Astrocyte of the spinal cord (primary cell): ENCODE measurements at regions not wholly inside any gene's neighbourhood (a gene's known extent, or its start where the extent isn't known, plus 50 kb on each side); places are given as distances from the start of the nearest gene placed in this dataset.

Experiments used
- DNase-seq: peaks from one replicate; pipeline ENCODE4 v3.0.0; 2011; ENCODE audit warnings: low read depth, low spot score
- H3K4me3 ChIP-seq: 2 replicates; pipeline ENCODE4 v1.5.1; 2011; ENCODE audit warnings: low read depth, mild to moderate bottlenecking, low read length, moderate library complexity
- CTCF ChIP-seq: IDR thresholded peaks from 2 replicates; pipeline ENCODE4 v1.5.1; 2012; ENCODE audit warnings: low read depth, mild to moderate bottlenecking, low read length, inconsistent platforms
- in situ Hi-C: cut with HindIII; loops from 2 replicates; pipeline ENCODE4 v1.10.0; 2017; ENCODE audit warnings: low sequenced_read_pairs

GRCh38 chr17:52831536-52831935 lies 673.0 kb upstream of the CA10 start:
- no peak for TF ChIP-seq CTCF
- in situ Hi-C loops, result no loop called here
- no peak for DNase-seq
- H3K4me3 ChIP-seq, result no peak overlapping the region

GRCh38 chr17:52828621-52829020 lies 670.1 kb upstream of the CA10 start:
- in situ Hi-C loops, result no loop called here
- no peak overlapping the region for H3K4me3 ChIP-seq
- no peak for TF ChIP-seq CTCF
- no peak for DNase-seq

- no peak for TF ChIP-seq CTCF
- in situ Hi-C loops, result no loop called here
- DNase-seq, result no peak
- H3K4me3 ChIP-seq, result no peak overlapping the region
Observed at GRCh38 chr17:52827526-52827925, 669.0 kb upstream of the CA10 start.

- no peak overlapping the region for H3K4me3 ChIP-seq
- in situ Hi-C loops, result no loop called here
- no peak for TF ChIP-seq CTCF
Observed at GRCh38 chr17:52824542-52824941, 666.0 kb upstream of the CA10 start.

GRCh38 chr17:52823155-52823554 lies 664.6 kb upstream of the CA10 start:
- DNase-seq, result no peak
- TF ChIP-seq CTCF, result no peak
- in situ Hi-C loops, result no loop called here
- no peak overlapping the region for H3K4me3 ChIP-seq

More at GRCh38 chr17:52824542-52824941, 666.0 kb upstream of the CA10 start:
- no peak for DNase-seq

- DNase-seq, result no peak
- no peak overlapping the region for H3K4me3 ChIP-seq
- no peak for TF ChIP-seq CTCF
- in situ Hi-C loops, result no loop called here
Observed at GRCh38 chr17:52790359-52790955, 631.9 kb upstream of the CA10 start.

- no peak for DNase-seq
Observed at GRCh38 chr17:52789829-52790228, 631.3 kb upstream of the CA10 start.

More at GRCh38 chr17:52789829-52790228, 631.3 kb upstream of the CA10 start:
- no peak for TF ChIP-seq CTCF
- no peak overlapping the region for H3K4me3 ChIP-seq
- in situ Hi-C loops, result no loop called here
